ENCODE measurements at regions not wholly inside any gene's neighbourhood (a gene's known extent, or its start where the extent isn't known, plus 50 kb on each side); places are given as distances from the start of the nearest gene placed in this dataset.

- Histone ChIP-seq H3K9me2 (ENCODE audit: insufficient read depth) (no peaks in the 10 kb centered on the region), H3K27ac (no peak overlapping the region), H3K79me2 (ENCODE audit: low read depth) (no peaks in the 10 kb centered on the region), H3K4me2 (no peak overlapping the region), H3K27me3 (ENCODE audit: insufficient read depth, low read depth) (peaks cover 6% of the 10 kb centered on the region; the same call in 1 of the 2 replicates), H3K9me3 (ENCODE audit: insufficient read depth, low read depth) (no peaks in the 10 kb centered on the region), H4K20me1 (ENCODE audit: insufficient read depth) (no peaks in the 10 kb centered on the region), H3K4me1 (replicated peaks; ENCODE audit: insufficient read depth) (no peaks in the 10 kb centered on the region), H3F3A (ENCODE audit: insufficient read depth, low read depth) (no peaks in the 10 kb centered on the region), H2AFZ (no peak overlapping the region), H3K36me3 (ENCODE audit: low read depth) (no peaks in the 10 kb centered on the region), H3K4me3 (no peak overlapping the region)
- intact Hi-C loops (cut with micrococcal nuclease; ENCODE audit: unreplicated experiment), result no loop called here
- DNase-seq, result no peak
- ChIA-PET CTCF (no interaction called here), POLR2A (ENCODE audit: unreplicated experiment) (no interaction called here)
- no TSS peak for BruUV-seq (replicated peaks)
- TF ChIP-seq CTCF (conservative IDR thresholded peaks at IDR 0.05) (no peak), EZH2 (IDR thresholded peaks at IDR 0.05; ENCODE audit: low read depth) (no peak)
Measured at GRCh38 chr2:6664332-6665061, 201.2 kb downstream of the CMPK2 start.

- Histone ChIP-seq H3K27me3 (ENCODE audit: insufficient read depth, low read depth) (peaks cover 6% of the 10 kb centered on the region; the same call in 1 of the 2 replicates), H4K20me1 (ENCODE audit: insufficient read depth) (no peaks in the 10 kb centered on the region), H3K9me2 (ENCODE audit: insufficient read depth) (no peaks in the 10 kb centered on the region), H3K4me2 (no peak overlapping the region), H2AFZ (no peak overlapping the region), H3K27ac (no peak overlapping the region), H3K36me3 (ENCODE audit: low read depth) (no peaks in the 10 kb centered on the region), H3F3A (ENCODE audit: insufficient read depth, low read depth) (no peaks in the 10 kb centered on the region), H3K4me1 (replicated peaks; ENCODE audit: insufficient read depth) (no peaks in the 10 kb centered on the region), H3K9me3 (ENCODE audit: insufficient read depth, low read depth) (no peaks in the 10 kb centered on the region), H3K79me2 (ENCODE audit: low read depth) (no peaks in the 10 kb centered on the region), H3K4me3 (no peak overlapping the region)
- POLR2A ChIA-PET (ENCODE audit: unreplicated experiment), result no interaction called here
- intact Hi-C loops (cut with micrococcal nuclease; ENCODE audit: unreplicated experiment), result no loop called here
- CTCF ChIA-PET, result no interaction called here
- TF ChIP-seq EZH2 (IDR thresholded peaks at IDR 0.05; ENCODE audit: low read depth), result no peak
- no TSS peak for BruUV-seq (replicated peaks)
- DNase-seq, result no peak
Measured at GRCh38 chr2:6665093-6666045, 200.3 kb downstream of the CMPK2 start.

- DNase-seq, result no peak
- H3K4me3 ChIP-seq, result no peak overlapping the region
- no peaks in the 10 kb centered on the region for H3K4me1 ChIP-seq (replicated peaks; ENCODE audit: insufficient read depth)
- no peaks in the 10 kb centered on the region; the same call in 1 of the 2 replicates for H3K27me3 ChIP-seq (ENCODE audit: insufficient read depth, low read depth)
- no peaks in the 10 kb centered on the region for H3K36me3 ChIP-seq (ENCODE audit: low read depth)
- intact Hi-C loops (cut with micrococcal nuclease; ENCODE audit: unreplicated experiment), result no loop called here
- H3K4me2 ChIP-seq, result no peak overlapping the region
- no peak overlapping the region for H2AFZ ChIP-seq
- no peaks in the 10 kb centered on the region for H3F3A ChIP-seq (ENCODE audit: insufficient read depth, low read depth)
- H4K20me1 ChIP-seq (ENCODE audit: insufficient read depth), result no peaks in the 10 kb centered on the region
- no peak overlapping the region for H3K27ac ChIP-seq
- no peaks in the 10 kb centered on the region for H3K9me2 ChIP-seq (ENCODE audit: insufficient read depth)
- POLR2A ChIA-PET (ENCODE audit: unreplicated experiment), result no interaction called here
- H3K79me2 ChIP-seq (ENCODE audit: low read depth), result no peaks in the 10 kb centered on the region
- TF ChIP-seq CTCF (conservative IDR thresholded peaks at IDR 0.05) (no peak), EZH2 (IDR thresholded peaks at IDR 0.05; ENCODE audit: low read depth) (no peak)
- no TSS peak for BruUV-seq (replicated peaks)
- CTCF ChIA-PET, result no interaction called here
- H3K9me3 ChIP-seq (ENCODE audit: insufficient read depth, low read depth), result no peaks in the 10 kb centered on the region
Measured at GRCh38 chr2:6667326-6667725, 198.4 kb downstream of the CMPK2 start.

Data from PC-9 (cell line).